Stimulated activated CD4-positive, alpha-beta T cell treated with anti-CD3 and anti-CD28 coated beads, Interleukin-12 subunit alpha, Interleukin-12 subunit beta, amount 100 ng/mL, for 24 hours (primary cell): ENCODE measurements at regions not wholly inside any gene's neighbourhood (a gene's known extent, or its start where the extent isn't known, plus 50 kb on each side); places are given as distances from the start of the nearest gene placed in this dataset.
"Not testable (repeated sequence)": the region's sequence is repeated elsewhere in the genome, so short reads cannot be mapped to it uniquely, and the experiment has no call there.

Experiments used
- DNase-seq, 2 experiments: peaks; one replicate each; pipeline ENCODE4 v3.0.0-alpha.2; 2020; ENCODE audit warnings: low read depth in 2 of 2

- DNase-seq: no peak
These were observed 1002.7 kb downstream of the BRD1 start for GRCh38 chr22:48824712-48825651.

GRCh38 chr22:48823941-48824340, 1003.7 kb downstream of the BRD1 start:
- DNase-seq: no peak

- DNase-seq: no peak
These were observed 1005.1 kb downstream of the BRD1 start for GRCh38 chr22:48822278-48823233.

- DNase-seq: no peak
These were observed 1005.9 kb downstream of the BRD1 start for GRCh38 chr22:48821727-48822126.

GRCh38 chr22:48821346-48821690, 1006.4 kb downstream of the BRD1 start:
- DNase-seq: no peak

GRCh38 chr22:48820481-48821345, 1007.0 kb downstream of the BRD1 start:
- DNase-seq: no peak

- DNase-seq: no peak
These were observed 1007.7 kb downstream of the BRD1 start for GRCh38 chr22:48819961-48820360.

GRCh38 chr22:48819232-48819631, 1008.4 kb downstream of the BRD1 start:
- DNase-seq: no peak

GRCh38 chr22:48817491-48817890, 1010.2 kb downstream of the BRD1 start:
- not testable (repeated sequence) for DNase-seq

- no peak for DNase-seq
These were observed 1015.8 kb downstream of the BRD1 start for GRCh38 chr22:48811885-48812284.

GRCh38 chr22:48808038-48808960, 1019.4 kb downstream of the BRD1 start:
- no peak for DNase-seq

- DNase-seq: no peak
These were observed 1020.5 kb downstream of the BRD1 start for GRCh38 chr22:48807155-48807554.

GRCh38 chr22:48806227-48806781, 1021.4 kb downstream of the BRD1 start:
- DNase-seq: no peak

- no peak for DNase-seq
These were observed 1022.2 kb downstream of the BRD1 start for GRCh38 chr22:48805516-48805915.

- no peak for DNase-seq
These were observed 1022.8 kb downstream of the BRD1 start for GRCh38 chr22:48804811-48805301.

- DNase-seq: no peak
These were observed 1023.5 kb downstream of the BRD1 start for GRCh38 chr22:48803948-48804810.

GRCh38 chr22:48803171-48803947, 1024.3 kb downstream of the BRD1 start:
- no peak for DNase-seq

- DNase-seq: no peak
These were observed 1025.1 kb downstream of the BRD1 start for GRCh38 chr22:48802576-48802975.
